Endothelial cell of umbilical vein (primary cell): ENCODE measurements at regions not wholly inside any gene's neighbourhood (a gene's known extent, or its start where the extent isn't known, plus 50 kb on each side); places are given as distances from the start of the nearest gene placed in this dataset.

Source experiments
- BruUV-seq: library from RNA; stranded (reverse); fragments of 400-500 nt; replicated peaks from 2 replicates; lab custom pipeline; 2021; lab: Mats Ljungman, UMichigan
- CTCF ChIA-PET: fragments of 300-600, 350-600 bp; sonication (Branson Sonifier 250); formaldehyde crosslinking; loops from one replicate; lab custom pipeline; 2021; ENCODE audit warnings: antibody characterized with exemption, inconsistent platforms; lab: Charles Lee
- POLR2A ChIA-PET: fragments of 300-600, 350-600 bp; sonication (Branson Sonifier 250); formaldehyde crosslinking; loops from one replicate; lab custom pipeline; 2021; ENCODE audit warnings: antibody characterized with exemption, inconsistent platforms; lab: Charles Lee
- DNase-seq: peaks from one replicate; pipeline ENCODE4 v3.0.0-alpha.2; 2011; ENCODE audit warnings: low read depth, low spot score
- FAIRE-seq: peaks from 2 replicates; lab custom pipeline; 2011; peaks lifted over from hg19 to GRCh38; lab: Jason Lieb, UNC
- H2AFZ ChIP-seq: 2 replicates; pipeline ENCODE4 v1.6.0; 2012; ENCODE audit warnings: low read depth, low read length, control low read depth, inconsistent platforms
- H3K27ac ChIP-seq: 2 replicates; pipeline ENCODE4 v1.5.1; 2011; ENCODE audit warnings: low read depth, mild to moderate bottlenecking, control low read depth, low read length, moderate library complexity; ENCODE audit not compliant: insufficient read depth
- H3K27me3 ChIP-seq, 2 experiments: 2 replicates each; pipeline versions ENCODE4 v1.6.0 to v1.6.1; 2011; ENCODE audit warnings: low read length in 2 of 2, mixed read lengths in 1 of 2; ENCODE audit not compliant: control insufficient read depth in 2 of 2, insufficient read depth in 2 of 2
- H3K36me3 ChIP-seq, 2 experiments: 2 replicates in 1 of 2; 3 replicates in 1 of 2; pipeline ENCODE4 v1.5.1; 2011; ENCODE audit warnings: low read length in 2 of 2, mild to moderate bottlenecking in 1 of 2, moderate library complexity in 1 of 2; ENCODE audit not compliant: control insufficient read depth in 2 of 2, insufficient read depth in 2 of 2; ENCODE audit errors: extremely low read depth in 1 of 2
- H3K4me1 ChIP-seq: 3 replicates; pipeline ENCODE4 v1.5.1; 2011; ENCODE audit warnings: mild to moderate bottlenecking, low read length; ENCODE audit not compliant: control insufficient read depth, insufficient read depth; ENCODE audit errors: extremely low read depth
- H3K4me2 ChIP-seq: 2 replicates; pipeline ENCODE4 v1.6.1; 2011; ENCODE audit warnings: low read length, control low read depth, mixed read lengths; ENCODE audit not compliant: insufficient read depth
- H3K4me3 ChIP-seq, 3 experiments: fragments of 200-600 bp in 1 of 3; sonication (generic), shearing (Covaris generic) in 1 of 3; replicated peaks in 1 of 3; 2 replicates each; pipeline ENCODE4 v1.5.1; 2011 to 2016; ENCODE audit warnings: control low read depth in 3 of 3, low read length in 3 of 3, mild to moderate bottlenecking in 2 of 3, inconsistent platforms in 1 of 3, low read depth in 1 of 3, moderate library complexity in 1 of 3; ENCODE audit not compliant: insufficient read depth in 1 of 3
- H3K79me2 ChIP-seq: 2 replicates; pipeline ENCODE4 v1.6.0; 2012; ENCODE audit warnings: low read length, inconsistent platforms; ENCODE audit not compliant: control insufficient read depth, insufficient read depth
- H3K9ac ChIP-seq: replicated peaks from 2 replicates; pipeline ENCODE3; 2011; ENCODE audit warnings: low read length, control low read depth; ENCODE audit not compliant: insufficient read depth; ENCODE audit errors: extremely low read depth
- H3K9me1 ChIP-seq: replicated peaks from 3 replicates; pipeline ENCODE4 v1.6.0; 2011; ENCODE audit warnings: mild to moderate bottlenecking, low read length; ENCODE audit not compliant: control insufficient read depth, insufficient read depth; ENCODE audit errors: extremely low read depth
- H3K9me3 ChIP-seq: replicated peaks from 2 replicates; pipeline ENCODE4 v1.5.1; 2012; ENCODE audit warnings: low read length, inconsistent platforms; ENCODE audit not compliant: control insufficient read depth, insufficient read depth
- H4K20me1 ChIP-seq: replicated peaks from 2 replicates; pipeline ENCODE3; 2011; ENCODE audit warnings: mild to moderate bottlenecking, low read length; ENCODE audit not compliant: control insufficient read depth, insufficient read depth; ENCODE audit errors: extremely low read depth
- EZH2 ChIP-seq: IDR thresholded peaks from 2 replicates; pipeline ENCODE4 v1.6.1; 2012; ENCODE audit warnings: borderline replicate concordance, low read depth, mild to moderate bottlenecking, moderate library complexity, low read length, inconsistent platforms; ENCODE audit not compliant: severe bottlenecking
- FOS ChIP-seq: IDR thresholded peaks from 2 replicates; pipeline ENCODE4 v1.6.1; 2011; ENCODE audit warnings: mild to moderate bottlenecking, low read length, moderate library complexity, borderline replicate concordance; ENCODE audit not compliant: insufficient read depth
- GATA2 ChIP-seq: IDR thresholded peaks from 2 replicates; pipeline ENCODE4 v1.7.0; 2011; ENCODE audit warnings: low read depth, mild to moderate bottlenecking, moderate library complexity, mixed read lengths, low read length; ENCODE audit not compliant: insufficient read length, insufficient read depth
- JUN ChIP-seq: IDR thresholded peaks from 2 replicates; pipeline ENCODE4 v1.6.1; 2011; ENCODE audit warnings: borderline replicate concordance, low read depth; ENCODE audit not compliant: insufficient read length, insufficient read depth
- MYC ChIP-seq: IDR thresholded peaks from one replicate; pipeline ENCODE4 v1.6.1; 2011; ENCODE audit warnings: mild to moderate bottlenecking, low read depth, low read length
- POLR2A ChIP-seq: IDR thresholded peaks from 2 replicates; pipeline ENCODE4 v1.6.1; 2012; ENCODE audit warnings: low read depth, mild to moderate bottlenecking, control low read depth, low read length
- POLR2AphosphoS5 ChIP-seq: IDR thresholded peaks from 2 replicates; pipeline ENCODE4 v1.6.1; 2012; ENCODE audit warnings: low read depth, mild to moderate bottlenecking, control low read depth, low read length, moderate library complexity; ENCODE audit not compliant: insufficient read depth
- dilution Hi-C: fragments of 300-500 bp; cut with MboI; formaldehyde crosslinking; loops from one replicate; pipeline ENCODE4 v1.15.0; 2019; ENCODE audit warnings: low sequenced_read_pairs; ENCODE audit not compliant: extremely low pct_ligation_motif_present
- intact Hi-C: fragments of 100-400 bp; cut with micrococcal nuclease; formaldehyde crosslinking; loops from one replicate; pipeline ENCODE4 v1.10.0; 2022
- TF ChIP-seq, protein P1 (sequence below), 2 donors: IDR thresholded peaks; 1 replicate in 1 of 2; 2 replicates in 1 of 2; pipeline ENCODE4 v1.5.1; 2011; ENCODE audit warnings: low read length in 2 of 2, mild to moderate bottlenecking in 2 of 2, moderate library complexity in 2 of 2, control low read depth in 1 of 2, inconsistent platforms in 1 of 2, low read depth in 1 of 2; ENCODE audit not compliant: insufficient read depth in 1 of 2; ENCODE audit errors: extremely low read depth in 1 of 2
- TF ChIP-seq, protein P2 (sequence below): IDR thresholded peaks from 2 replicates; pipeline ENCODE4 v1.6.1; 2011; ENCODE audit not compliant: insufficient read depth, insufficient read length

DNA sequence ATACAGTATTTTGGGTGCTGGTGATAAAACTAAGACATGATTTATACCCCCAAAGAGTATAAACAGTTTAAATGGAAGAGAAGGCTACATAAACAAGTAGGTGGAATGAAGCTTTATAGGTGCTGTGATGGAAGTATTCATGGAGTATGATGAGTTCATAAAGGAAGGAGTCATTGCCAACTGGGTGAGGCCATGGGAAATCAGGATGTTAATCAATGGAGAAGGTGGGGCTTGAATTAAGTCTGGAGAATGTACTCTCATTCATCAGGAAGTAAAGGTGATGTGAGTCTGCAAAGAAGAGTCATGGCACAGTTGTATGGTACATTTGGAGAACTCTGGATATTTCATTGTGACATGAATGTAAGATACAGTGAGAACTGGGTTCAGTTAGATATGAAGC, 147.5 kb upstream of the MME start:
- CTCF ChIA-PET, result no interaction called here
- no peak for DNase-seq

DNA sequence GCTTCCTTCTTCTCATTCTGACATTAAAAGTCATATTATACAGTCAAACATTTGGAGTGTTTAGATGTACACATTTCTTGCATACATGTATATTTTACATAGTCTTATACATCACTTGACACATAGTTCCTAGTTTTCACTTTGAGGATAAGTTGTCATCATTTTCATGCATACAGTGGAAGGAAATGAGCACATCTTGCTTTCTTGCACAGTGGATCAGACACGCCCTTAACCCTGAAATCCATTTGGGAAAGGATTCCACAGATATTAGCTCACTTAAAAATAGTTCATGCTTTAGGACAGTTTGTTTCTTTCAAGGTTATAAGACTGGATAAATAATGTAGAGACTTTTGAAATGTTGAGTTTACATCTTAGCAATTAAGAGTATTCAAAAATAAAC, 148.6 kb upstream of the MME start:
- Histone ChIP-seq H3K9ac (no peak overlapping the region), H3K9me1 (no peaks in the 10 kb centered on the region), H3K9me3 (no peaks in the 10 kb centered on the region), H3K27ac (no peak overlapping the region), H3K4me1 (peaks cover 3% of the 10 kb centered on the region), H3K4me2 (no peak overlapping the region), H3K4me3 (no peak overlapping the region), H3K27me3 (no peaks in the 10 kb centered on the region), H3K79me2 (no peaks in the 10 kb centered on the region), H3K36me3 (no peaks in the 10 kb centered on the region), H2AFZ (no peak overlapping the region), H4K20me1 (no peaks in the 10 kb centered on the region)
- intact Hi-C loops, result no loop called here
- CTCF ChIA-PET, result no interaction called here
- DNase-seq, result no peak
- dilution Hi-C loops, result no loop called here
- BruUV-seq, result no TSS peak
- no peak for FAIRE-seq
- TF ChIP-seq FOS (no peak), POLR2A (no peak), EZH2 (no peak), MYC (no peak), JUN (no peak), POLR2AphosphoS5 (no peak), GATA2 (no peak)
- TF ChIP-seq, protein P1, sequence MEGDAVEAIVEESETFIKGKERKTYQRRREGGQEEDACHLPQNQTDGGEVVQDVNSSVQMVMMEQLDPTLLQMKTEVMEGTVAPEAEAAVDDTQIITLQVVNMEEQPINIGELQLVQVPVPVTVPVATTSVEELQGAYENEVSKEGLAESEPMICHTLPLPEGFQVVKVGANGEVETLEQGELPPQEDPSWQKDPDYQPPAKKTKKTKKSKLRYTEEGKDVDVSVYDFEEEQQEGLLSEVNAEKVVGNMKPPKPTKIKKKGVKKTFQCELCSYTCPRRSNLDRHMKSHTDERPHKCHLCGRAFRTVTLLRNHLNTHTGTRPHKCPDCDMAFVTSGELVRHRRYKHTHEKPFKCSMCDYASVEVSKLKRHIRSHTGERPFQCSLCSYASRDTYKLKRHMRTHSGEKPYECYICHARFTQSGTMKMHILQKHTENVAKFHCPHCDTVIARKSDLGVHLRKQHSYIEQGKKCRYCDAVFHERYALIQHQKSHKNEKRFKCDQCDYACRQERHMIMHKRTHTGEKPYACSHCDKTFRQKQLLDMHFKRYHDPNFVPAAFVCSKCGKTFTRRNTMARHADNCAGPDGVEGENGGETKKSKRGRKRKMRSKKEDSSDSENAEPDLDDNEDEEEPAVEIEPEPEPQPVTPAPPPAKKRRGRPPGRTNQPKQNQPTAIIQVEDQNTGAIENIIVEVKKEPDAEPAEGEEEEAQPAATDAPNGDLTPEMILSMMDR (IDR thresholded peaks at IDR 0.05; ENCODE audit: extremely low read depth in 1 of 2, insufficient read depth in 1 of 2, low read depth in 1 of 2, low read length in 2 of 2), result no peak
- TF ChIP-seq, protein P2, sequence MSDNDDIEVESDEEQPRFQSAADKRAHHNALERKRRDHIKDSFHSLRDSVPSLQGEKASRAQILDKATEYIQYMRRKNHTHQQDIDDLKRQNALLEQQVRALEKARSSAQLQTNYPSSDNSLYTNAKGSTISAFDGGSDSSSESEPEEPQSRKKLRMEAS, result no peak
- POLR2A ChIA-PET, result no interaction called here

More for the DNA sequence above, 147.5 kb upstream of the MME start:
- TF ChIP-seq, protein P1 (IDR thresholded peaks at IDR 0.05; ENCODE audit: extremely low read depth in 1 of 2, insufficient read depth in 1 of 2, low read depth in 1 of 2, low read length in 2 of 2), result no peak
- TF ChIP-seq, protein P2, result no peak
- no peak for TF ChIP-seq MYC
- no peak for TF ChIP-seq POLR2AphosphoS5
- no peak for TF ChIP-seq FOS
- TF ChIP-seq JUN, result no peak
- Histone ChIP-seq H3K4me1 (peaks cover 5% of the 10 kb centered on the region), H3K9me3 (no peaks in the 10 kb centered on the region), H3K36me3 (no peaks in the 10 kb centered on the region), H4K20me1 (no peaks in the 10 kb centered on the region), H3K4me2 (no peak overlapping the region), H3K9ac (no peak overlapping the region), H3K9me1 (no peaks in the 10 kb centered on the region), H2AFZ (no peak overlapping the region), H3K79me2 (no peaks in the 10 kb centered on the region), H3K27ac (no peak overlapping the region), H3K4me3 (no peak overlapping the region), H3K27me3 (no peaks in the 10 kb centered on the region)
- intact Hi-C loops (no loop called here), dilution Hi-C loops (no loop called here)
- BruUV-seq, result no TSS peak
- no peak for FAIRE-seq
- POLR2A ChIA-PET, result no interaction called here
